Parathyroid adenoma (tissue), 2 donors: ENCODE measurements at regions not wholly inside any gene's neighbourhood (a gene's known extent, or its start where the extent isn't known, plus 50 kb on each side); places are given as distances from the start of the nearest gene placed in this dataset.

Experiments
- H2AFZ ChIP-seq: fragments of 300-600 bp; sonication (generic); one replicate; pipeline ENCODE4 v1.7.0; 2017; ENCODE audit warnings: antibody characterized with exemption, mild to moderate bottlenecking
- H3K27ac ChIP-seq: fragments of 300-600 bp; sonication (generic); one replicate; pipeline ENCODE4 v1.7.0; 2017
- H3K27me3 ChIP-seq: fragments of 300-600 bp; sonication (generic); one replicate; pipeline ENCODE4 v1.7.0; 2017; ENCODE audit warnings: low read length; ENCODE audit not compliant: control insufficient read depth, insufficient read depth
- H3K36me3 ChIP-seq: fragments of 300-600 bp; sonication (generic); one replicate; pipeline ENCODE4 v1.7.0; 2017; ENCODE audit warnings: low read length; ENCODE audit not compliant: control insufficient read depth, insufficient read depth
- H3K4me1 ChIP-seq: fragments of 300-600 bp; sonication (generic); one replicate; pipeline ENCODE4 v1.7.0; 2017; ENCODE audit warnings: control low read depth
- H3K4me2 ChIP-seq: fragments of 300-600 bp; sonication (generic); one replicate; pipeline ENCODE4 v1.7.0; 2017; ENCODE audit warnings: low read length
- H3K4me3 ChIP-seq: fragments of 300-600 bp; sonication (generic); one replicate; pipeline ENCODE4 v1.7.0; 2017; ENCODE audit warnings: low read depth, low read length
- H3K79me2 ChIP-seq: fragments of 300-600 bp; sonication (generic); one replicate; pipeline ENCODE4 v1.7.0; 2017; ENCODE audit warnings: control low read depth
- H3K9ac ChIP-seq: fragments of 300-600 bp; sonication (generic); one replicate; pipeline ENCODE4 v1.7.0; 2017; ENCODE audit warnings: mild to moderate bottlenecking
- H3K9me3 ChIP-seq: fragments of 300-600 bp; sonication (generic); one replicate; pipeline ENCODE4 v1.7.0; 2017; ENCODE audit warnings: low read length; ENCODE audit not compliant: control insufficient read depth
- CTCF ChIP-seq: fragments of 300-600 bp; sonication (generic); IDR thresholded peaks from one replicate; pipeline ENCODE4 v1.7.0; 2017; ENCODE audit warnings: antibody characterized with exemption, mild to moderate bottlenecking
- donor health status: primary hyperparathyroidism.

DNA sequence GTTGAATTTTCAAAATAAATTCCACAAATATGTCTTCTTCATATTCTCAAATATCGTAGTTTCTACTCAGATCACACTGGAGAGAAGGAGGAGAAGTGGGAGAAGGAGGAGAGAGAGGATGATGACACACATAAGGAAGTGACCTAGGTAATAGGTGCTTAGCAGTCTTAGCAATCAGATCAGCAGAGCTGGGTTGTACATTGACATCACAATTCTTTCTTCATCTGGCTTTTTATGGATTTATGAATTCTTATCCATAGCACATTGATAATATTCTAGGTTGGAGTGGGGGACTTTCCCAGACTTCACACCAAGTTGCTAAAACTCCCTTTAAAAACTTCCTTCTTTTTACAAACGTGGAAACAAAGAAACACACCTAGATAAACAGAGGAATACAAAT is 86.9 kb downstream of the FGF9 start:
- H3K4me2 ChIP-seq: no peak overlapping the region
- no peak for TF ChIP-seq CTCF
- no peaks in the 10 kb centered on the region for H3K79me2 ChIP-seq
- H3K36me3 ChIP-seq: no peaks in the 10 kb centered on the region
- no peaks in the 10 kb centered on the region for H3K27me3 ChIP-seq
- no peak overlapping the region for H2AFZ ChIP-seq
- H3K9me3 ChIP-seq: no peaks in the 10 kb centered on the region
- no peak overlapping the region for H3K9ac ChIP-seq
- H3K27ac ChIP-seq: no peak overlapping the region
- H3K4me3 ChIP-seq: no peak overlapping the region
- no peaks in the 10 kb centered on the region for H3K4me1 ChIP-seq

- no peak overlapping the region for H3K4me2 ChIP-seq
- H3K9ac ChIP-seq: no peak overlapping the region
- H3K27me3 ChIP-seq: no peaks in the 10 kb centered on the region
- no peak for TF ChIP-seq CTCF
- H3K27ac ChIP-seq: no peak overlapping the region
- no peak overlapping the region for H2AFZ ChIP-seq
- H3K36me3 ChIP-seq: no peaks in the 10 kb centered on the region
- H3K4me3 ChIP-seq: no peak overlapping the region
- no peaks in the 10 kb centered on the region for H3K9me3 ChIP-seq
- H3K4me1 ChIP-seq: no peaks in the 10 kb centered on the region
- H3K79me2 ChIP-seq: no peaks in the 10 kb centered on the region
These were observed 87.6 kb downstream of the FGF9 start for GRCh38 chr13:21758441-21758840.

DNA sequence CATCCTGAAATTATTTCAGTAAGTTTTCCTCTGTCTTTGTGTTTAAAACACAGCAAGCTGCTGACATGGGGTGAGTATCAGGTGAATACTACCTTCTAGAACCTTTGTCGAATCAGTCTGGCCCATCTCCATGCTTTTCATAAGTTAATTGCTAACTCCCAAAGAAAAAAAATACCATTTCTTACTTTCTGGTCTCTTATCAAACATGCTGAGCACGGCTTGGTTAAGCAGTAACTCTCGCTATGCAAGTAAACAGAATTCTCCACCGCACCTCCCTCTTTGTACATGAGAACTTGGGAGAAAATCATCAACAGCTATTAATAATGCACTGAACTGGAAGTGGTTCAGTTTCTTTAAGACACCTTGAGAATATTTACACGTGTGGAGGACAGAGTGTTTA is 88.6 kb downstream of the FGF9 start:
- no peak overlapping the region for H3K4me3 ChIP-seq
- no peaks in the 10 kb centered on the region for H3K4me1 ChIP-seq
- no peak overlapping the region for H3K27ac ChIP-seq

GRCh38 chr13:21759911-21760310 is 89.0 kb downstream of the FGF9 start:
- Histone ChIP-seq H3K4me3 (no peak overlapping the region), H3K36me3 (no peaks in the 10 kb centered on the region), H2AFZ (no peak overlapping the region), H3K9ac (no peak overlapping the region), H3K27ac (no peak overlapping the region), H3K4me1 (no peaks in the 10 kb centered on the region), H3K27me3 (no peaks in the 10 kb centered on the region), H3K9me3 (no peaks in the 10 kb centered on the region), H3K4me2 (no peak overlapping the region), H3K79me2 (no peaks in the 10 kb centered on the region)
- TF ChIP-seq CTCF: no peak

More for the DNA sequence above, 88.6 kb downstream of the FGF9 start:
- no peak for TF ChIP-seq CTCF
- no peaks in the 10 kb centered on the region for H3K9me3 ChIP-seq
- no peak overlapping the region for H3K9ac ChIP-seq
- H3K4me2 ChIP-seq: no peak overlapping the region
- H3K27me3 ChIP-seq: no peaks in the 10 kb centered on the region
- no peaks in the 10 kb centered on the region for H3K36me3 ChIP-seq
- no peaks in the 10 kb centered on the region for H3K79me2 ChIP-seq
- H2AFZ ChIP-seq: no peak overlapping the region

GRCh38 chr13:21761770-21762169 is 90.9 kb downstream of the FGF9 start:
- no peak overlapping the region for H3K9ac ChIP-seq
- no peak overlapping the region for H2AFZ ChIP-seq

More at GRCh38 chr13:21761770-21762169, 90.9 kb downstream of the FGF9 start:
- TF ChIP-seq CTCF: no peak
- Histone ChIP-seq H3K9me3 (no peaks in the 10 kb centered on the region), H3K36me3 (no peaks in the 10 kb centered on the region), H3K79me2 (no peaks in the 10 kb centered on the region), H3K4me3 (no peak overlapping the region), H3K4me2 (no peak overlapping the region), H3K4me1 (no peaks in the 10 kb centered on the region), H3K27ac (no peak overlapping the region), H3K27me3 (no peaks in the 10 kb centered on the region)
